ENCODE measurements at regions not wholly inside any gene's neighbourhood (a gene's known extent, or its start where the extent isn't known, plus 50 kb on each side); places are given as distances from the start of the nearest gene placed in this dataset.

- H3K4me1 ChIP-seq (ENCODE audit: control insufficient read depth, low read depth, low read length), result no peaks in the 10 kb centered on the region
- no peaks in the 10 kb centered on the region for H3K36me3 ChIP-seq (ENCODE audit: control insufficient read depth, insufficient read depth, low read length)
- no peak overlapping the region for H3K4me3 ChIP-seq (ENCODE audit: low read length)
- H3K27ac ChIP-seq (ENCODE audit: low read depth, low read length), result no peak overlapping the region
- no peak overlapping the region for H3K23ac ChIP-seq (ENCODE audit: low read length)
- no peak overlapping the region for H2BK5ac ChIP-seq (ENCODE audit: low read length)
- H3K4me2 ChIP-seq (ENCODE audit: low read length), result no peak overlapping the region
- no peak overlapping the region for H2AK5ac ChIP-seq (ENCODE audit: low read length)
- H2BK120ac ChIP-seq (ENCODE audit: low read depth, low read length), result no peak overlapping the region
- H4K5ac ChIP-seq (ENCODE audit: low read length), result no peak overlapping the region
- H4K8ac ChIP-seq (ENCODE audit: low read depth, low read length), result no peak overlapping the region
- H3K27me3 ChIP-seq (ENCODE audit: insufficient read depth, low read length, poor library complexity), result no peaks in the 10 kb centered on the region
- no CpG with 5 or more reads among the region's 1 CpG for WGBS (ENCODE audit: extremely low coverage, insufficient coverage, low lambda C conversion rate)
- no peaks in the 10 kb centered on the region for H3K79me1 ChIP-seq (ENCODE audit: low read length)
- peak; percentile 17 for DNase-seq
- H3K79me2 ChIP-seq (ENCODE audit: control insufficient read depth, insufficient read depth, low read length), result no peaks in the 10 kb centered on the region
- no peak overlapping the region for H2BK15ac ChIP-seq (replicated peaks; ENCODE audit: low read depth)
- no peak overlapping the region for H3K18ac ChIP-seq (ENCODE audit: low read length)
- no peak overlapping the region for H3K4ac ChIP-seq (ENCODE audit: low read depth, low read length)
- no peak overlapping the region for H3K9ac ChIP-seq (ENCODE audit: low read length)
- H3K56ac ChIP-seq (ENCODE audit: low read length), result no peak overlapping the region
Measured at GRCh38 chr4:178937130-178937529, 1494.9 kb upstream of the AGA start.

DNA sequence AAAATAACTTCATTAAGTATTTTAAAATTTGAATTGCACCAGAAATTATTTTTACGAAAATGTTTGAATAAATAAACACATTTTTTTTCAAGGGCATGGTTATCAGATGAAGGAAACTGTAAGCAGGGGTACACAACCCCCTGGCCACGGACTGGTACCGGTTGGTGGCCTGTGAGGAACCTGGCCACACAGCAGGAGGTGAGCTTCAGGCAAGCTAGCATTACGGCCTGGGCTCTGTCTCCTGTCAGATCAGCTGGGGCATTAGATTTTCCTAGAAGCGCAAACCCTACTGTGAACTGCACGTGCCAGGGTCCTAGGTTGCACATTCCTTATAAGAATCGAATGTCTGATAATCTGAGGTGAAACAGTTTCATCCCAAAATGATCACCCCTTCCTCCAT, 1499.7 kb upstream of the AGA start:
- no peak overlapping the region for H4K5ac ChIP-seq (ENCODE audit: low read length)
- no peak overlapping the region for H2BK120ac ChIP-seq (ENCODE audit: low read depth, low read length)
- no peak overlapping the region for H3K56ac ChIP-seq (ENCODE audit: low read length)
- H3K27ac ChIP-seq (ENCODE audit: low read depth, low read length), result no peak overlapping the region
- DNase-seq, result peak; percentile 55
- no peaks in the 10 kb centered on the region for H3K79me2 ChIP-seq (ENCODE audit: control insufficient read depth, insufficient read depth, low read length)
- H3K4me3 ChIP-seq (ENCODE audit: low read length), result no peak overlapping the region
- no peak overlapping the region for H3K9ac ChIP-seq (ENCODE audit: low read length)
- H3K4ac ChIP-seq (ENCODE audit: low read depth, low read length), result no peak overlapping the region
- H2BK15ac ChIP-seq (replicated peaks; ENCODE audit: low read depth), result no peak overlapping the region
- H3K79me1 ChIP-seq (ENCODE audit: low read length), result no peaks in the 10 kb centered on the region
- no peak overlapping the region for H2AK5ac ChIP-seq (ENCODE audit: low read length)
- H2BK5ac ChIP-seq (ENCODE audit: low read length), result no peak overlapping the region
- no peak overlapping the region for H3K18ac ChIP-seq (ENCODE audit: low read length)
- no peaks in the 10 kb centered on the region for H3K27me3 ChIP-seq (ENCODE audit: insufficient read depth, low read length, poor library complexity)
- no peak overlapping the region for H4K8ac ChIP-seq (ENCODE audit: low read depth, low read length)
- no peak overlapping the region for H3K4me2 ChIP-seq (ENCODE audit: low read length)
- H3K4me1 ChIP-seq (ENCODE audit: control insufficient read depth, low read depth, low read length), result no peaks in the 10 kb centered on the region
- H3K36me3 ChIP-seq (ENCODE audit: control insufficient read depth, insufficient read depth, low read length), result no peaks in the 10 kb centered on the region
- no CpG with 5 or more reads among the region's 7 CpGs for WGBS (ENCODE audit: extremely low coverage, insufficient coverage, low lambda C conversion rate)
- H3K23ac ChIP-seq (ENCODE audit: low read length), result no peak overlapping the region

- no peaks in the 10 kb centered on the region for H3K79me2 ChIP-seq (ENCODE audit: control insufficient read depth, insufficient read depth, low read length)
- no peaks in the 10 kb centered on the region for H3K4me1 ChIP-seq (ENCODE audit: control insufficient read depth, low read depth, low read length)
- no peak for DNase-seq
- H2BK5ac ChIP-seq (ENCODE audit: low read length), result no peak overlapping the region
- H3K27ac ChIP-seq (ENCODE audit: low read depth, low read length), result no peak overlapping the region
- H2BK120ac ChIP-seq (ENCODE audit: low read depth, low read length), result no peak overlapping the region
- no peaks in the 10 kb centered on the region for H3K27me3 ChIP-seq (ENCODE audit: insufficient read depth, low read length, poor library complexity)
- H4K8ac ChIP-seq (ENCODE audit: low read depth, low read length), result no peak overlapping the region
- no peak overlapping the region for H2AK5ac ChIP-seq (ENCODE audit: low read length)
- no peak overlapping the region for H4K5ac ChIP-seq (ENCODE audit: low read length)
- no peak overlapping the region for H3K23ac ChIP-seq (ENCODE audit: low read length)
- H3K4me3 ChIP-seq (ENCODE audit: low read length), result no peak overlapping the region
- no peaks in the 10 kb centered on the region for H3K36me3 ChIP-seq (ENCODE audit: control insufficient read depth, insufficient read depth, low read length)
- H3K79me1 ChIP-seq (ENCODE audit: low read length), result no peaks in the 10 kb centered on the region
- no CpG with 5 or more reads among the region's 22 CpGs for WGBS (ENCODE audit: extremely low coverage, insufficient coverage, low lambda C conversion rate)
- H3K4me2 ChIP-seq (ENCODE audit: low read length), result no peak overlapping the region
- H3K4ac ChIP-seq (ENCODE audit: low read depth, low read length), result no peak overlapping the region
- no peak overlapping the region for H3K56ac ChIP-seq (ENCODE audit: low read length)
- no peak overlapping the region for H3K9ac ChIP-seq (ENCODE audit: low read length)
- no peak overlapping the region for H3K18ac ChIP-seq (ENCODE audit: low read length)
- H2BK15ac ChIP-seq (replicated peaks; ENCODE audit: low read depth), result no peak overlapping the region
Measured at GRCh38 chr4:178953447-178954120, 1511.3 kb upstream of the AGA start.

DNA sequence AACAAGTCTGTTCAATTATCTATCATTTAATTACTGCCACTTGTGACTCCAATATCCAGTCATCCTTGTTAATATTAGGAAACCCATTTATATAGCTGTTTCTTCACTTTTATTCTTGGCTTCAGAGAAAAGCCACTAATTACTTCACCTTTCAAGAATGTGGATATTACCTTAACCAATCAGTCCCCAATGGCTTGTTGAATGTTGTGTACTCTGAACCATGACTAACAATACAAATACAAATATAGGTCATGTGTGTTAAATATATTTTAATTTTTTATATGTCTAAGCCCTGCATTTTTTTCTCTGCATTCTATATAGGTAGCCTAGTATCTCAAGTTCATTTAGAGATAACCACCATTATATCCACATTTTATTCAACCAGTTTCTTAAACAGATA, 1513.4 kb upstream of the AGA start:
- Histone ChIP-seq H3K27me3 (ENCODE audit: insufficient read depth, low read length, poor library complexity) (no peaks in the 10 kb centered on the region), H3K18ac (ENCODE audit: low read length) (no peak overlapping the region), H4K8ac (ENCODE audit: low read depth, low read length) (no peak overlapping the region), H2AK5ac (ENCODE audit: low read length) (no peak overlapping the region), H4K5ac (ENCODE audit: low read length) (no peak overlapping the region), H3K4me3 (ENCODE audit: low read length) (no peak overlapping the region), H3K27ac (ENCODE audit: low read depth, low read length) (no peak overlapping the region), H3K4ac (ENCODE audit: low read depth, low read length) (no peak overlapping the region), H3K4me2 (ENCODE audit: low read length) (no peak overlapping the region), H3K9ac (ENCODE audit: low read length) (no peak overlapping the region), H2BK120ac (ENCODE audit: low read depth, low read length) (no peak overlapping the region), H3K79me1 (ENCODE audit: low read length) (no peaks in the 10 kb centered on the region), H3K36me3 (ENCODE audit: control insufficient read depth, insufficient read depth, low read length) (no peaks in the 10 kb centered on the region), H3K4me1 (ENCODE audit: control insufficient read depth, low read depth, low read length) (no peaks in the 10 kb centered on the region), H3K23ac (ENCODE audit: low read length) (no peak overlapping the region), H3K56ac (ENCODE audit: low read length) (no peak overlapping the region), H2BK5ac (ENCODE audit: low read length) (no peak overlapping the region), H3K79me2 (ENCODE audit: control insufficient read depth, insufficient read depth, low read length) (no peaks in the 10 kb centered on the region), H2BK15ac (replicated peaks; ENCODE audit: low read depth) (no peak overlapping the region)
- no peak for DNase-seq

GRCh38 chr4:178958725-178959440, 1516.6 kb upstream of the AGA start:
- no peaks in the 10 kb centered on the region for H3K79me1 ChIP-seq (ENCODE audit: low read length)
- no peak overlapping the region for H3K56ac ChIP-seq (ENCODE audit: low read length)
- H3K4me2 ChIP-seq (ENCODE audit: low read length), result no peak overlapping the region
- no peaks in the 10 kb centered on the region for H3K27me3 ChIP-seq (ENCODE audit: insufficient read depth, low read length, poor library complexity)
- H3K9ac ChIP-seq (ENCODE audit: low read length), result no peak overlapping the region
- H3K36me3 ChIP-seq (ENCODE audit: control insufficient read depth, insufficient read depth, low read length), result no peaks in the 10 kb centered on the region
- H3K4me1 ChIP-seq (ENCODE audit: control insufficient read depth, low read depth, low read length), result no peaks in the 10 kb centered on the region
- H2BK5ac ChIP-seq (ENCODE audit: low read length), result no peak overlapping the region
- WGBS (ENCODE audit: extremely low coverage, insufficient coverage, low lambda C conversion rate), result no CpG with 5 or more reads among the region's 4 CpGs
- H2BK15ac ChIP-seq (replicated peaks; ENCODE audit: low read depth), result no peak overlapping the region
- H2AK5ac ChIP-seq (ENCODE audit: low read length), result no peak overlapping the region
- H3K18ac ChIP-seq (ENCODE audit: low read length), result no peak overlapping the region
- no peak overlapping the region for H2BK120ac ChIP-seq (ENCODE audit: low read depth, low read length)
- DNase-seq, result no peak
- H4K8ac ChIP-seq (ENCODE audit: low read depth, low read length), result no peak overlapping the region
- no peaks in the 10 kb centered on the region for H3K79me2 ChIP-seq (ENCODE audit: control insufficient read depth, insufficient read depth, low read length)
- H3K4me3 ChIP-seq (ENCODE audit: low read length), result no peak overlapping the region
- no peak overlapping the region for H3K4ac ChIP-seq (ENCODE audit: low read depth, low read length)
- no peak overlapping the region for H4K5ac ChIP-seq (ENCODE audit: low read length)
- no peak overlapping the region for H3K27ac ChIP-seq (ENCODE audit: low read depth, low read length)
- no peak overlapping the region for H3K23ac ChIP-seq (ENCODE audit: low read length)

Measured in mesendoderm (in vitro differentiated cells).